A549 (cell line): ENCODE measurements at regions not wholly inside any gene's neighbourhood (a gene's known extent, or its start where the extent isn't known, plus 50 kb on each side); places are given as distances from the start of the nearest gene placed in this dataset.

Experiments used
- ATAC-seq, 2 experiments: fragments of 200-7000 bp in 1 of 2; fragments of >200 bp in 1 of 2; cut with Nextera tagmentation in 1 of 2; cut with Tn5 transposase in 1 of 2; 3 replicates each; pipeline versions ENCODE4 v1.8.0 to v1.9.1; 2018 to 2020; ENCODE audit warnings: mild to moderate bottlenecking in 1 of 2, moderate library complexity in 1 of 2
- CTCF ChIA-PET: fragments of 300-600 bp; sonication (Branson Sonifier 250); formaldehyde crosslinking; extraction: SDS; loops from one replicate; lab custom pipeline; 2021; ENCODE audit warnings: antibody characterized with exemption, inconsistent platforms; lab: Yijun Ruan, JAX
- POLR2A ChIA-PET: fragments of 350-600 bp; formaldehyde crosslinking; extraction: SDS; loops from one replicate; lab custom pipeline; 2021; ENCODE audit warnings: antibody characterized with exemption, inconsistent platforms; lab: Yijun Ruan, JAX
- DNase-seq, 2 experiments: peaks; one replicate each; pipeline versions ENCODE4 v3.0.0 to v3.0.0-alpha.2; 2011 to 2016; ENCODE audit warnings: low read depth in 1 of 2, low spot score in 1 of 2
- FAIRE-seq: peaks from 2 replicates; lab custom pipeline; 2011; peaks lifted over from hg19 to GRCh38; lab: Jason Lieb, UNC
- H3K27ac ChIP-seq, 2 experiments: fragments of >200 bp; sonication (Bioruptor Twin); formaldehyde crosslinking; 3 replicates each; pipeline ENCODE4 v1.5.1; 2016 to 2017
- H3K4me1 ChIP-seq: fragments of >200 bp; sonication (Bioruptor Twin); formaldehyde crosslinking; 3 replicates; pipeline ENCODE4 v1.6.1; 2016
- H3K4me2 ChIP-seq: fragments of >200 bp; sonication (Bioruptor Twin); formaldehyde crosslinking; 3 replicates; pipeline ENCODE4 v1.6.1; 2016
- H3K4me3 ChIP-seq: fragments of >200 bp; sonication (Bioruptor Twin); formaldehyde crosslinking; 3 replicates; pipeline ENCODE4 v1.5.1; 2016
- H3K9me3 ChIP-seq: fragments of >200 bp; sonication (Bioruptor Twin); formaldehyde crosslinking; 3 replicates; pipeline ENCODE4 v1.6.1; 2016
- CBX8 ChIP-seq: fragments of 200-600 bp; sonication (generic); IDR thresholded peaks from 2 replicates; pipeline ENCODE4 v1.6.1; 2016
- CHD2 ChIP-seq: fragments of 150-350 bp; IDR thresholded peaks from 2 replicates; pipeline ENCODE4 v1.6.1; 2014; ENCODE audit warnings: low read length; ENCODE audit not compliant: partially characterized antibody
- CHD4 ChIP-seq: fragments of 200-600 bp; sonication (generic); IDR thresholded peaks from 2 replicates; pipeline ENCODE4 v1.6.1; 2016; ENCODE audit warnings: antibody characterized with exemption, mild to moderate bottlenecking, borderline replicate concordance
- ESRRA ChIP-seq: fragments of 150-350 bp; IDR thresholded peaks from 2 replicates; pipeline ENCODE4 v1.6.1; 2014; ENCODE audit warnings: mild to moderate bottlenecking, low read length, borderline replicate concordance
- FOSL2 ChIP-seq, 2 experiments: fragments of 450-650 bp in 1 of 2; fragments of >200 bp in 1 of 2; sonication (Bioruptor Twin) in 1 of 2; formaldehyde crosslinking; IDR thresholded peaks; 2 replicates each; pipeline versions ENCODE4 v1.5.0 to v1.6.1; 2016 to 2020; ENCODE audit warnings: mild to moderate bottlenecking in 1 of 2, moderate library complexity in 1 of 2
- HDAC2 ChIP-seq: fragments of 200-600 bp; sonication (generic); IDR thresholded peaks from 2 replicates; pipeline ENCODE4 v1.6.1; 2016
- HOXA7 ChIP-seq: fragments of 250-450 bp; sonication (Bioruptor Pico); IDR thresholded peaks from 2 replicates; pipeline ENCODE4 v1.5.0; 2020; ENCODE audit warnings: mild to moderate bottlenecking, moderate library complexity
- HOXB13 ChIP-seq: fragments of 250-450 bp; sonication (Bioruptor Pico); IDR thresholded peaks from 2 replicates; pipeline ENCODE4 v1.5.0; 2020; ENCODE audit warnings: low read depth, mild to moderate bottlenecking, moderate library complexity
- JUN ChIP-seq, 2 experiments: fragments of >200 bp; sonication (Bioruptor Twin); formaldehyde crosslinking; IDR thresholded peaks; 2 replicates in 1 of 2; 3 replicates in 1 of 2; pipeline ENCODE4 v1.6.1; 2016 to 2017
- JUNB ChIP-seq: fragments of >200 bp; sonication (Bioruptor Twin); formaldehyde crosslinking; IDR thresholded peaks from 2 replicates; pipeline ENCODE4 v1.6.1; 2016
- KDM1A ChIP-seq: fragments of 200-600 bp; sonication (generic); IDR thresholded peaks from 2 replicates; pipeline ENCODE4 v1.6.1; 2016; ENCODE audit warnings: low read depth, mild to moderate bottlenecking
- KDM5A ChIP-seq: fragments of 200-600 bp; sonication (generic); IDR thresholded peaks from 2 replicates; pipeline ENCODE4 v1.6.1; 2016; ENCODE audit warnings: antibody characterized with exemption, mild to moderate bottlenecking
- MAFK ChIP-seq: fragments of 450-650 bp; IDR thresholded peaks from 2 replicates; pipeline ENCODE4 v1.6.1; 2014; ENCODE audit not compliant: partially characterized antibody
- POLR2AphosphoS2 ChIP-seq: conservative IDR thresholded peaks from 2 replicates; pipeline ENCODE4 v1.6.1; 2012; ENCODE audit warnings: low read length, improper control_type of control experiment, inconsistent platforms
- RARB ChIP-seq: fragments of 250-450 bp; sonication (Bioruptor Pico); IDR thresholded peaks from 2 replicates; pipeline ENCODE4 v1.8.0; 2021; ENCODE audit warnings: mild to moderate bottlenecking, moderate library complexity
- RFX5 ChIP-seq: fragments of 450-650 bp; IDR thresholded peaks from 2 replicates; pipeline ENCODE4 v1.7.1; 2014; ENCODE audit warnings: antibody characterized with exemption, mild to moderate bottlenecking, moderate library complexity
- RNF2 ChIP-seq: fragments of 200-600 bp; sonication (generic); IDR thresholded peaks from 2 replicates; pipeline ENCODE4 v1.6.1; 2016; ENCODE audit warnings: low read depth, mild to moderate bottlenecking, antibody characterized with exemption, moderate library complexity, borderline replicate concordance
- SREBF2 ChIP-seq: fragments of 450-650 bp; IDR thresholded peaks from 2 replicates; pipeline ENCODE4 v1.6.1; 2014; ENCODE audit warnings: mild to moderate bottlenecking, moderate library complexity
- ZNF302 ChIP-seq: fragments of 250-450 bp; sonication (Bioruptor Pico); IDR thresholded peaks from 2 replicates; pipeline ENCODE4 v1.9.0; 2021; ENCODE audit warnings: inconsistent platforms, mild to moderate bottlenecking, moderate library complexity
- ZSCAN20 ChIP-seq: fragments of 250-450 bp; sonication (Bioruptor Pico); IDR thresholded peaks from 2 replicates; pipeline ENCODE4 v1.8.0; 2022; ENCODE audit warnings: mild to moderate bottlenecking, moderate library complexity
- WGBS: methylation state at CpG from one replicate; pipeline ENCODE4 v1.1.6; 2017; ENCODE audit errors: missing lambda C conversion rate; 5-methylcytosine and 5-hydroxymethylcytosine counted together
- TF ChIP-seq, protein P1 (sequence below): fragments of 250-450 bp; sonication (Bioruptor Pico); IDR thresholded peaks from 2 replicates; pipeline ENCODE4 v1.5.0; 2021; ENCODE audit warnings: mild to moderate bottlenecking, moderate library complexity, borderline replicate concordance
- TF ChIP-seq, protein P2 (sequence below): fragments of 150-350 bp; IDR thresholded peaks from 2 replicates; pipeline ENCODE4 v1.6.1; 2014; ENCODE audit warnings: low read depth, mild to moderate bottlenecking, low read length
- TF ChIP-seq, protein P3 (sequence below): fragments of >200 bp; sonication (Bioruptor Twin); formaldehyde crosslinking; IDR thresholded peaks from 2 replicates; pipeline ENCODE4 v1.6.1; 2016
- TF ChIP-seq, protein P4 (sequence below): fragments of 250-450 bp; sonication (Bioruptor Pico); IDR thresholded peaks from 2 replicates; pipeline ENCODE4 v1.5.0; 2020; ENCODE audit warnings: low read depth, mild to moderate bottlenecking, moderate library complexity
- TF ChIP-seq, protein P5 (sequence below): IDR thresholded peaks from 2 replicates; pipeline ENCODE4 v1.6.1; 2012; ENCODE audit warnings: low read depth, borderline replicate concordance
- TF ChIP-seq, protein P6 (sequence below): fragments of >200 bp; sonication (Bioruptor Twin); formaldehyde crosslinking; IDR thresholded peaks from 3 replicates; pipeline ENCODE4 v1.6.1; 2016
- TF ChIP-seq, protein P7 (sequence below): IDR thresholded peaks from 2 replicates; pipeline ENCODE4 v1.6.1; 2012

DNA sequence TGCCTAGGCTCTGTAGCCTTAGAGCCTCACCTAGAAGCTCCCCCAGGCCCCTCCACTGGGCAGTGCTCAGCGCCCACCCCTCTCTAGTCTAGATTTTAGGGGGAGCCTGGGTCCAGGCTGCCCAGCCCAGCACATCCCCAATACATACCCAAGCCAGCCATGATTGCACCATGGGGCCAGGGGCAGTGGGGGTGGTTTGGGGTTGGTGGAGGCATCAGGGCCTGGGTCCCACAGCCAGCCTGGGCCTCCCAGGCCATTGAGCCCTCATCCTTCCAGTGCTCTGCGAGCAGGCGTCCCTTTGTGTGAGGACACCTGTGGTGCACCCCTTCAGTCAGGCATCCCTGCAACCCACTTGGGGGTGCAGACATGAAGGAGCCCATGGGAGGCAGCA lies 76.9 kb upstream of the RET start (continued):
- TF ChIP-seq, protein P1, sequence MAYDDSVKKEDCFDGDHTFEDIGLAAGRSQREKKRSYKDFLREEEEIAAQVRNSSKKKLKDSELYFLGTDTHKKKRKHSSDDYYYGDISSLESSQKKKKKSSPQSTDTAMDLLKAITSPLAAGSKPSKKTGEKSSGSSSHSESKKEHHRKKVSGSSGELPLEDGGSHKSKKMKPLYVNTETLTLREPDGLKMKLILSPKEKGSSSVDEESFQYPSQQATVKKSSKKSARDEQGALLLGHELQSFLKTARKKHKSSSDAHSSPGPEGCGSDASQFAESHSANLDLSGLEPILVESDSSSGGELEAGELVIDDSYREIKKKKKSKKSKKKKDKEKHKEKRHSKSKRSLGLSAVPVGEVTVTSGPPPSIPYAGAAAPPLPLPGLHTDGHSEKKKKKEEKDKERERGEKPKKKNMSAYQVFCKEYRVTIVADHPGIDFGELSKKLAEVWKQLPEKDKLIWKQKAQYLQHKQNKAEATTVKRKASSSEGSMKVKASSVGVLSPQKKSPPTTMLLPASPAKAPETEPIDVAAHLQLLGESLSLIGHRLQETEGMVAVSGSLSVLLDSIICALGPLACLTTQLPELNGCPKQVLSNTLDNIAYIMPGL (CRISPR knock-in tag), result no peak
- TF ChIP-seq ESRRA (no peak), MAFK (no peak), RFX5 (no peak), SREBF2 (no peak), POLR2AphosphoS2 (no peak), HOXA7 (CRISPR knock-in tag) (no peak)
- TF ChIP-seq, protein P2, sequence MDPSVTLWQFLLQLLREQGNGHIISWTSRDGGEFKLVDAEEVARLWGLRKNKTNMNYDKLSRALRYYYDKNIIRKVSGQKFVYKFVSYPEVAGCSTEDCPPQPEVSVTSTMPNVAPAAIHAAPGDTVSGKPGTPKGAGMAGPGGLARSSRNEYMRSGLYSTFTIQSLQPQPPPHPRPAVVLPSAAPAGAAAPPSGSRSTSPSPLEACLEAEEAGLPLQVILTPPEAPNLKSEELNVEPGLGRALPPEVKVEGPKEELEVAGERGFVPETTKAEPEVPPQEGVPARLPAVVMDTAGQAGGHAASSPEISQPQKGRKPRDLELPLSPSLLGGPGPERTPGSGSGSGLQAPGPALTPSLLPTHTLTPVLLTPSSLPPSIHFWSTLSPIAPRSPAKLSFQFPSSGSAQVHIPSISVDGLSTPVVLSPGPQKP, result no peak
- TF ChIP-seq, protein P3, sequence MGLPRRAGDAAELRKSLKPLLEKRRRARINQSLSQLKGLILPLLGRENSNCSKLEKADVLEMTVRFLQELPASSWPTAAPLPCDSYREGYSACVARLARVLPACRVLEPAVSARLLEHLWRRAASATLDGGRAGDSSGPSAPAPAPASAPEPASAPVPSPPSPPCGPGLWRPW, result no peak

DNA sequence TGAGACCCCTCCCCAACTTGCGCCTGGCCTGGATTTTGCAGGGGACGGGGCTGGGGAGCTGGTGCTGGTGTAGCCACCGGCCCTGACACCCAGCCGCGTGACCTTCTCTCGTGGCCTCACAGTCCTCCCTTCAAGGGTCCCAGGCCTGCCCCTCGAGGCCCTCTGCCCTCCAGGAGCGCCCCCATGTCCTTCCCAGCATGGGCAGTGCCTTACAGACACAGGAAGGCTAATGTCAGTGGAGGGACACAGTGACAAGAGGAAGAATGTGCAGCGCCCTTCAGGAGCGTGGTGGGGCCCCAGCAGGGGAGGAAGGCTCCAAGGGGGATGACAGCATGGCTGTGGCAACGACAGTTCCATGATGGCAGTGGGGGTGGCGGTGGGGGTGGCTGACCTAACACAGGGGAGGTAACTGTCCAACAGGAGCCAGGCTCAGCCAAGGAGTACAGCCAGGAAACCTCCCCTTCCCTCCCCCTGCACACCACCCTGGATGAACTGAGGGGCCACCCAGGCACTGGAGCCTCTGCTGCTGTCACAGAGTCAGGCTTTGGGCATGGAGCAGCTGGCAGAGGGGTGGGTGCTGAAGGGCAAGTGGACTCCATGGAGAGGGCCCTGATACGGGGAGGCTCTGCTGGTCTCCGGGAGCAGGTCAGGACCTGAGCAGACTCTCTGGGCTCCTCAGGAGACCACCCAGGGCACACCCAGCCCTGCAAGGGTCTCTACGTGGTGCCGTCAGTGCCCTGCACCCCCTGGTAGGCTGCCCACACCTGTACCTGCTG lies 76.0 kb upstream of the RET start:
- CTCF ChIA-PET, result interaction anchor here (2.0 kb wide), 1 partner anchor 78 kb away, joined by 4 read pairs; no protein-coding TSS in a partner anchor
- Histone ChIP-seq H3K4me2 (no peak overlapping the region), H3K27ac (no peak overlapping the region), H3K4me3 (no peak overlapping the region), H3K4me1 (no peaks in the 10 kb centered on the region), H3K9me3 (no peaks in the 10 kb centered on the region)
- no peak for DNase-seq
- no peak for ATAC-seq
- TF ChIP-seq KDM5A (no peak), ESRRA (no peak)
- TF ChIP-seq, protein P4, sequence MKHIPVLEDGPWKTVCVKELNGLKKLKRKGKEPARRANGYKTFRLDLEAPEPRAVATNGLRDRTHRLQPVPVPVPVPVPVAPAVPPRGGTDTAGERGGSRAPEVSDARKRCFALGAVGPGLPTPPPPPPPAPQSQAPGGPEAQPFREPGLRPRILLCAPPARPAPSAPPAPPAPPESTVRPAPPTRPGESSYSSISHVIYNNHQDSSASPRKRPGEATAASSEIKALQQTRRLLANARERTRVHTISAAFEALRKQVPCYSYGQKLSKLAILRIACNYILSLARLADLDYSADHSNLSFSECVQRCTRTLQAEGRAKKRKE, result no peak
- no peak for FAIRE-seq
- 57% methylated on average over 11 of the region's 16 CpGs for WGBS
- POLR2A ChIA-PET, result no interaction called here

DNA sequence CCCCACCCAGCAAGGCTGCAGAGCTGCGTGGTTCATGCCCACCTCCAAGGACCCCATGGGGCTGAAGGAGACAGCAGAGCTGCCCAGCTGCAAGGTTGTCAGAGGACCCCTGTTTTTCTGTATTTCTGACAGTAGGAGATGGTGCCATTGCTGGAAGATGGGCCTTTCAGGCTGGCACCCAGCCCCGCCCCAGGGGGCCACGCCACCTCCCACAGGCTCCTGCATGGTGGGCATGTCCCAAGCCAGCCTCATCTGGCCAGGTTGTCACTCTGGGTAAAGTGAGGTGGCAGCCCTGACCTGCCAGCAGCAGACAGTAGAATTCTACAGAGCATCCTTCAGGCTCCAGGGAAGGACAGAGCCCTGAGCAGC lies 75.5 kb upstream of the RET start:
- H3K4me1 ChIP-seq, result no peaks in the 10 kb centered on the region
- TF ChIP-seq HDAC2 (no peak), CHD4 (no peak), CBX8 (no peak), KDM5A (no peak), FOSL2 (IDR thresholded peaks at IDR 0.05) (no peak), FOSL2 (CRISPR knock-in tag; IDR thresholded peaks at IDR 0.05) (no peak), RNF2 (no peak), JUN (IDR thresholded peaks at IDR 0.05) (no peak), CHD2 (no peak), ZSCAN20 (CRISPR knock-in tag) (no peak), JUNB (no peak), ZNF302 (CRISPR knock-in tag) (no peak), HOXB13 (CRISPR knock-in tag) (no peak), RARB (no peak), ESRRA (no peak), KDM1A (no peak)
- TF ChIP-seq, protein P5, sequence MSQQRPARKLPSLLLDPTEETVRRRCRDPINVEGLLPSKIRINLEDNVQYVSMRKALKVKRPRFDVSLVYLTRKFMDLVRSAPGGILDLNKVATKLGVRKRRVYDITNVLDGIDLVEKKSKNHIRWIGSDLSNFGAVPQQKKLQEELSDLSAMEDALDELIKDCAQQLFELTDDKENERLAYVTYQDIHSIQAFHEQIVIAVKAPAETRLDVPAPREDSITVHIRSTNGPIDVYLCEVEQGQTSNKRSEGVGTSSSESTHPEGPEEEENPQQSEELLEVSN, result no peak
- TF ChIP-seq, protein P6, sequence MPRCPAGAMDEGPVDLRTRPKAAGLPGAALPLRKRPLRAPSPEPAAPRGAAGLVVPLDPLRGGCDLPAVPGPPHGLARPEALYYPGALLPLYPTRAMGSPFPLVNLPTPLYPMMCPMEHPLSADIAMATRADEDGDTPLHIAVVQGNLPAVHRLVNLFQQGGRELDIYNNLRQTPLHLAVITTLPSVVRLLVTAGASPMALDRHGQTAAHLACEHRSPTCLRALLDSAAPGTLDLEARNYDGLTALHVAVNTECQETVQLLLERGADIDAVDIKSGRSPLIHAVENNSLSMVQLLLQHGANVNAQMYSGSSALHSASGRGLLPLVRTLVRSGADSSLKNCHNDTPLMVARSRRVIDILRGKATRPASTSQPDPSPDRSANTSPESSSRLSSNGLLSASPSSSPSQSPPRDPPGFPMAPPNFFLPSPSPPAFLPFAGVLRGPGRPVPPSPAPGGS, result no peak
- TF ChIP-seq, protein P7, sequence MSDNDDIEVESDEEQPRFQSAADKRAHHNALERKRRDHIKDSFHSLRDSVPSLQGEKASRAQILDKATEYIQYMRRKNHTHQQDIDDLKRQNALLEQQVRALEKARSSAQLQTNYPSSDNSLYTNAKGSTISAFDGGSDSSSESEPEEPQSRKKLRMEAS, result no peak
- FAIRE-seq (no peak), DNase-seq (no peak), ATAC-seq (no peak)
- no peaks in the 10 kb centered on the region for H3K9me3 ChIP-seq
- no peak overlapping the region for H3K4me2 ChIP-seq
- 0% methylated on average over 3 of the region's 3 CpGs for WGBS
- H3K4me3 ChIP-seq, result no peak overlapping the region
- H3K27ac ChIP-seq, result no peak overlapping the region
- ChIA-PET CTCF (no interaction called here), POLR2A (no interaction called here)
